Spleen (tissue), 7 donors: ENCODE measurements at regions not wholly inside any gene's neighbourhood (a gene's known extent, or its start where the extent isn't known, plus 50 kb on each side); places are given as distances from the start of the nearest gene placed in this dataset.

ENCODE experiments used
- CTCF ChIP-seq, 11 experiments: fragments of 200-600 bp in 7 of 11; fragments of 450-650 bp in 4 of 11; sonication (generic) in 4 of 11; IDR thresholded peaks in 8 of 11; conservative IDR thresholded peaks in 3 of 11; 1 replicate in 7 of 11; 2 replicates in 4 of 11; pipeline versions ENCODE4 v1.4.0 to v1.8.0; 2016 to 2021; ENCODE audit warnings: antibody characterized with exemption in 11 of 11, inconsistent platforms in 4 of 11, mild to moderate bottlenecking in 1 of 11
- POLR2A ChIP-seq, 3 donors: fragments of 450-650 bp; IDR thresholded peaks; one replicate each; pipeline ENCODE4 v1.5.1; 2017; ENCODE audit warnings: antibody characterized with exemption in 3 of 3, mild to moderate bottlenecking in 1 of 3
- POLR2AphosphoS5 ChIP-seq, 3 donors: sonication (generic); formaldehyde crosslinking; IDR thresholded peaks; one replicate each; pipeline ENCODE4 v1.5.1; 2017; ENCODE audit warnings: antibody characterized with exemption in 3 of 3
- donor health status: DM: no; HTN: no; CAD: no; lungs with moderate emphysema.
- donor health status: DM: no; HTN: no; CAD: no.
- donor health status: DM: no; HTN: no; CAD: no.

GRCh38 chrX:97751735-97752134 lies 868.0 kb downstream of the RPA4 start:
- TF ChIP-seq CTCF (IDR thresholded peaks at IDR 0.05 in 8 of 11, conservative IDR thresholded peaks at IDR 0.05 in 3 of 11): no peak
- TF ChIP-seq POLR2AphosphoS5 (IDR thresholded peaks at IDR 0.05): no peak
- TF ChIP-seq POLR2A (IDR thresholded peaks at IDR 0.05): no peak
